Anterior cingulate cortex (tissue), 58 donors: ENCODE measurements at regions not wholly inside any gene's neighbourhood (a gene's known extent, or its start where the extent isn't known, plus 50 kb on each side); places are given as distances from the start of the nearest gene placed in this dataset.

Source experiments
- DNase-seq, 58 donors: peaks; one replicate each; lab custom pipeline; 2025; lab: John Stamatoyannopoulos, UW

- no peak for DNase-seq
Observed at GRCh38 chr12:32952681-32953080, 56.1 kb upstream of the PKP2 start.

GRCh38 chr12:32949815-32950214, 53.2 kb upstream of the PKP2 start:
- no peak for DNase-seq

- DNase-seq, result peak in 4 of 58 donors; percentile 0 to 57 (median 44)
Observed at GRCh38 chr12:32947206-32948067, 50.9 kb upstream of the PKP2 start.

GRCh38 chr12:32946504-32947131, 50.0 kb upstream of the PKP2 start:
- DNase-seq, result no peak
